Omental fat pad (tissue), 3 donors: ENCODE measurements at regions not wholly inside any gene's neighbourhood (a gene's known extent, or its start where the extent isn't known, plus 50 kb on each side); places are given as distances from the start of the nearest gene placed in this dataset.

Experiments
- ATAC-seq: fragments of 150-250 bp; one replicate; pipeline ENCODE4 v1.9.1; 2016; ENCODE audit warnings: mild to moderate bottlenecking, moderate library complexity; ENCODE audit not compliant: low FRiP score
- DNase-seq: peaks from one replicate; pipeline ENCODE4 v3.0.0-alpha.2; 2019; ENCODE audit warnings: low spot score
- CTCF ChIP-seq, 3 donors: fragments of 450-650 bp; IDR thresholded peaks; one replicate each; pipeline ENCODE4 v1.5.1; 2016 to 2017; ENCODE audit warnings: antibody characterized with exemption in 3 of 3, mild to moderate bottlenecking in 3 of 3, moderate library complexity in 2 of 3

- DNase-seq (no peak), ATAC-seq (no peak)
- no peak for TF ChIP-seq CTCF (IDR thresholded peaks at IDR 0.05)
Measured at GRCh38 chr20:12775041-12775440, 233.7 kb upstream of the SPTLC3 start.

DNA sequence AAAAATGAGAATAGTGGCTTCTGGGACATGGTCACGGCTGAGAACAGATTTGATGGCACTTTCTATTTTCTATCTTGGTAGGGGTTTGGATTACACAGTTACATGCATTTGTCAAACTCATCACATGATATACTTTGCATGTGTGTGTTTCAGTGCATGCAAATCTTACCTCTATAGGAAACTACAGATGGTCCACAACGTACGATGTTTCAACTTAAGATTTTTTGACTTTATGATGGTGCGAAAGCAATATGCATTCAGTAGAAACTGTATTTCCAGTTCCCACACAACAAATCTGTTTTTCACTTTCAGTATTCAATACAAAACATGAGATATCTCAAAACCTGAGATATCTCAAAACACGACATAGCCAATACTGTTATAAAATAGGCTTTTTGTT is 231.8 kb upstream of the SPTLC3 start:
- ATAC-seq = no peak
- TF ChIP-seq CTCF (IDR thresholded peaks at IDR 0.05) = no peak
- DNase-seq = no peak

GRCh38 chr20:12786276-12786675 is 222.5 kb upstream of the SPTLC3 start:
- TF ChIP-seq CTCF (IDR thresholded peaks at IDR 0.05) = no peak

DNA sequence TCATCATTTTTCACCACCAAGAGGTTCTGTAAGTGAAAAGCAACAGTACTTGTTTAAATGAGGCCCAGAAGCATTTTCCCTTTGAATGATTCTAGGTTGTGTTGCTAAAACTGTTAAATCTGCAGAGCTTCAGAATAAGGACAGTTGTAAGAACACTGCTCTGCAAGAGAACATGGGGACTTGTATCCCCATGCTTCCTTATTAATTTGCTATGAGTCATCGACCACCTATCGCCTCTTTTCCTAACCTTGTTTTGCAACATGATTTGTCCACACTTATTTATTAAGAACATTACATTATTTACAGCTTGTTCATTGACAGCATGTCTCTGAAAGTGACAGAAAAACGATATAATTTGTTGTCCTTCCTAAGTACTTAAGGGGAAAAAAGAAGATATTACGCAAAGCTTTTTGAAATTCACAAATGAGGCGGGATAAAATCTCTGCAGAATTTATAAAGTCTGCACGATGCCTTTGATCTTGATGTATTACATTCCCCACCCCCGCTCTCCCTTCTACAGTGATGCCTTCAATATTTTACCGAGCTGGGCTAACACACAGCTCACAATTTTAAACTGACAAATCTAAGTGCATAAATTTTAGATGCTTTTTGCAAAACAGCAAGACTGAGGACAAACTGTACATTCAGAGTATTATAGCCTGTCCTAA is 220.0 kb upstream of the SPTLC3 start:
- DNase-seq (no peak), ATAC-seq (no peak)
- TF ChIP-seq CTCF (IDR thresholded peaks at IDR 0.05) = no peak

More at GRCh38 chr20:12786276-12786675, 222.5 kb upstream of the SPTLC3 start:
- DNase-seq = no peak
- ATAC-seq = no peak

GRCh38 chr20:12790859-12791258 is 217.9 kb upstream of the SPTLC3 start:
- ATAC-seq = no peak
- no peak for TF ChIP-seq CTCF (IDR thresholded peaks at IDR 0.05)
- no peak for DNase-seq

- no peak for ATAC-seq
- no peak for DNase-seq
Measured at GRCh38 chr20:12798286-12798685, 210.5 kb upstream of the SPTLC3 start.

More at GRCh38 chr20:12798286-12798685, 210.5 kb upstream of the SPTLC3 start:
- TF ChIP-seq CTCF (IDR thresholded peaks at IDR 0.05) = no peak
